ENCODE measurements at regions not wholly inside any gene's neighbourhood (a gene's known extent, or its start where the extent isn't known, plus 50 kb on each side); places are given as distances from the start of the nearest gene placed in this dataset.

DNA sequence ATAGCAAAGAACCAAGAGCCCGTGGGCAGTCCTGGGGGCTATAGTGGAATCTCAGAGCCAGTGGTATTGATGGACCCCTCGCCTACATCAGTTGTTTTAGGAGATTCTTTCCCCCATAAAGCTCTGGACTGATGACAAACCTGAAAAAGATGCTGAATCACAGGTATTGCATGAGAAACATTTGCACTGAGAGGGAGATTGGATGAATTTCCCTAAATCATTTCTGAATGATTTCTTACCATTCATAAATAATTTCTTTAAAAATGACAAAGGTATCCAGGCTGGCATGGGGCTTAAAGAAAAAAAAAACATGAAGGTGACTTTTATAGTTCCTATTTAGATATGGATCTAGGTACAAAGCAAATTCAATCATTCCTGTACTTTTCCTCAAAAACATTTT is 54.0 kb upstream of the SLIT3 start:
- no peak for DNase-seq (ENCODE audit: low read depth in 2 of 2)

DNA sequence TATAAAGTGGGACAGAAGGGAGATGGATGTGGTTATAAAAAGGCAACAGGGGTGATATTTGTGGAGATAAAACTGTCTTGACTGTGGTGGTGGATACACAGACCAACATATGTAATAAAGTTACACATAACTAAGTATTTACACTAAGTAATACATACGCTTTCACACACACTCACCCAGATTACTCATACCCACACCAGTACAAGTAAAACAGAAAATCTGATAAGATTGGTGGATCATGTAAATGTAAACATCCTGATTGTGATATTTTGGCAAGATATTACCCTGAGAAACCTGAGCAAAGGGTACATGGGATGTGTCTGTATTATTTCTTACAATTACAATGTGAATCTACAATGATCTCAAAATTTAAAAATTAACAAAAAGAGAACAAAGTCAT is 53.3 kb upstream of the SLIT3 start:
- no peak for DNase-seq (ENCODE audit: low read depth in 2 of 2)

DNA sequence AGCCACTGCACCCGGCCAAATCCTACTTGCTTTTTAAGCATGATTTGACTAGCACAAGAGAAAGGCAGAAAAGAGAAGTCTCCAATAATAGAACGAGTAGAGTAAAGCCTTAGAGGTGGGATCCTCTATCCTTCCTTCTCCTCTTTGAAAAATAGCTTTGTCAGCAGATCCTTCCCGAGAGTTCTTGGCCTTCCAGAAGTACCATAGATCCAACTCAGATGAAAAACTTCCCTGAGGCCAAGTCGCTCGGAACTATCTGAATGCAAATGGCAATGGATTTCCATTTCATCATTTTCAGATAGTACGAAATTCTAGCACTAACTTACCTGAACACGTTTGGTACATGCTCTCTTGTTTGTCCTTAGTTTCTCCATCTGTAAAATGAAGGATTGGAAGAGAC is 52.0 kb upstream of the SLIT3 start:
- no peak for DNase-seq (ENCODE audit: low read depth in 2 of 2)

- no peak for DNase-seq (ENCODE audit: low read depth in 2 of 2)
These were observed 50.8 kb upstream of the SLIT3 start for GRCh38 chr5:169351721-169352120.

- peak in 1 of 2 donors; percentile 1 for DNase-seq (ENCODE audit: low read depth in 2 of 2)
These were observed 49.9 kb upstream of the SLIT3 start for GRCh38 chr5:169350759-169351240.
